Bronchial epithelial cell (primary cell): ENCODE measurements at regions not wholly inside any gene's neighbourhood (a gene's known extent, or its start where the extent isn't known, plus 50 kb on each side); places are given as distances from the start of the nearest gene placed in this dataset.

ENCODE experiments used
- DNase-seq: peaks from one replicate; pipeline ENCODE4 v3.0.0-alpha.2; 2010; ENCODE audit warnings: low read depth
- FAIRE-seq: peaks from 2 replicates; lab custom pipeline; 2011; peaks lifted over from hg19 to GRCh38; lab: Jason Lieb, UNC
- H3K27me3 ChIP-seq: 2 replicates; pipeline ENCODE4 v1.5.1; 2011; ENCODE audit warnings: low read length; ENCODE audit not compliant: control insufficient read depth, insufficient read depth
- H3K36me3 ChIP-seq: 2 replicates; pipeline ENCODE4 v1.5.1; 2011; ENCODE audit warnings: low read length; ENCODE audit not compliant: control insufficient read depth, insufficient read depth
- H3K4me3 ChIP-seq: 2 replicates; pipeline ENCODE4 v1.5.1; 2011; ENCODE audit warnings: mild to moderate bottlenecking, low read depth, low read length, control low read depth
- CTCF ChIP-seq: IDR thresholded peaks from 2 replicates; pipeline ENCODE4 v1.5.1; 2011; ENCODE audit warnings: mild to moderate bottlenecking, moderate library complexity, low read length, control low read depth, inconsistent platforms; ENCODE audit not compliant: insufficient read depth, severe bottlenecking

GRCh38 chr13:112209711-112210110, 142.8 kb downstream of the SOX1 start:
- H3K27me3 ChIP-seq = no peaks in the 10 kb centered on the region

GRCh38 chr13:112210371-112210770, 143.4 kb downstream of the SOX1 start:
- no peak for FAIRE-seq
- no peaks in the 10 kb centered on the region for H3K27me3 ChIP-seq
- H3K36me3 ChIP-seq = no peaks in the 10 kb centered on the region
- no peak overlapping the region for H3K4me3 ChIP-seq
- no peak for TF ChIP-seq CTCF
- DNase-seq = no peak

More at GRCh38 chr13:112209711-112210110, 142.8 kb downstream of the SOX1 start:
- Histone ChIP-seq H3K36me3 (no peaks in the 10 kb centered on the region), H3K4me3 (no peak overlapping the region)
- FAIRE-seq = no peak
- TF ChIP-seq CTCF = no peak
- DNase-seq = no peak

GRCh38 chr13:112212533-112212932, 145.6 kb downstream of the SOX1 start:
- no peak for DNase-seq
- TF ChIP-seq CTCF = no peak
- no peak for FAIRE-seq
- Histone ChIP-seq H3K4me3 (no peak overlapping the region), H3K27me3 (no peaks in the 10 kb centered on the region), H3K36me3 (no peaks in the 10 kb centered on the region)

GRCh38 chr13:112213467-112214255, 146.7 kb downstream of the SOX1 start:
- TF ChIP-seq CTCF = no peak
- no peaks in the 10 kb centered on the region for H3K27me3 ChIP-seq
- no peak overlapping the region for H3K4me3 ChIP-seq
- no peaks in the 10 kb centered on the region for H3K36me3 ChIP-seq
- FAIRE-seq (no peak), DNase-seq (no peak)

- DNase-seq (no peak), FAIRE-seq (no peak)
- Histone ChIP-seq H3K27me3 (no peaks in the 10 kb centered on the region), H3K4me3 (no peak overlapping the region), H3K36me3 (no peaks in the 10 kb centered on the region)
- TF ChIP-seq CTCF = no peak
Observed at GRCh38 chr13:112215871-112216270, 148.9 kb downstream of the SOX1 start.
